Lower leg skin (tissue), 4 donors: ENCODE measurements at regions not wholly inside any gene's neighbourhood (a gene's known extent, or its start where the extent isn't known, plus 50 kb on each side); places are given as distances from the start of the nearest gene placed in this dataset.

Source experiments
- DNase-seq, 2 donors: peaks; one replicate each; pipeline ENCODE4 v3.0.0-alpha.2; 2019; ENCODE audit warnings: low spot score in 2 of 2
- H3K4me3 ChIP-seq: fragments of 200-600 bp; sonication (generic); 2 replicates; pipeline ENCODE4 v1.5.1; 2017; ENCODE audit warnings: mild to moderate bottlenecking, low read depth; ENCODE audit not compliant: poor library complexity, severe bottlenecking
- CTCF ChIP-seq, 3 donors: fragments of 450-650 bp; IDR thresholded peaks; one replicate each; pipeline ENCODE4 v1.5.1; 2016; ENCODE audit warnings: antibody characterized with exemption in 3 of 3, mild to moderate bottlenecking in 3 of 3, moderate library complexity in 2 of 3
- POLR2A ChIP-seq, 2 donors: fragments of 450-650 bp; IDR thresholded peaks; one replicate each; pipeline ENCODE4 v1.6.1; 2016 to 2017; ENCODE audit warnings: antibody characterized with exemption in 2 of 2, mild to moderate bottlenecking in 1 of 2, moderate library complexity in 1 of 2
- WGBS, 2 donors: methylation state at CpG; one replicate each; pipeline ENCODE4 v1.1.5; 2018; 5-methylcytosine and 5-hydroxymethylcytosine counted together
- intact Hi-C: fragments of 100-400 bp; cut with DNase I; formaldehyde crosslinking; loops from one replicate; pipeline ENCODE4 v1.15.0; 2023; ENCODE audit warnings: low total_unique reads

- intact Hi-C loops, result no loop called here
- WGBS, 2 donors, result 87 to 95% methylated on average over 4 of the region's 4 CpGs
- no peak for DNase-seq
- no peak overlapping the region for H3K4me3 ChIP-seq
- TF ChIP-seq CTCF (IDR thresholded peaks at IDR 0.05), result no peak
- no peak for TF ChIP-seq POLR2A (IDR thresholded peaks at IDR 0.05)
Measured at GRCh38 chr11:32232516-32232915, 141.6 kb downstream of the RCN1 start.

- H3K4me3 ChIP-seq, result no peak overlapping the region
- TF ChIP-seq POLR2A (IDR thresholded peaks at IDR 0.05) (no peak), CTCF (IDR thresholded peaks at IDR 0.05) (no peak)
- intact Hi-C loops, result no loop called here
- 84 to 92% methylated on average over 4 of the region's 4 CpGs for WGBS, 2 donors
- peak in 1 of 2 donors; percentile 39 for DNase-seq
Measured at GRCh38 chr11:32233276-32233675, 142.4 kb downstream of the RCN1 start.

GRCh38 chr11:32233928-32234327 is 143.1 kb downstream of the RCN1 start:
- H3K4me3 ChIP-seq, result no peak overlapping the region
- no peak for DNase-seq
- TF ChIP-seq POLR2A (IDR thresholded peaks at IDR 0.05) (no peak), CTCF (IDR thresholded peaks at IDR 0.05) (no peak)
- intact Hi-C loops, result no loop called here
- WGBS, 2 donors, result 0 to 83% methylated on average over 2 of the region's 2 CpGs

GRCh38 chr11:32244453-32244852 is 153.6 kb downstream of the RCN1 start:
- no peak overlapping the region for H3K4me3 ChIP-seq
- intact Hi-C loops, result no loop called here
- TF ChIP-seq CTCF (IDR thresholded peaks at IDR 0.05), result no peak
- TF ChIP-seq POLR2A (IDR thresholded peaks at IDR 0.05), result no peak
- no peak for DNase-seq

GRCh38 chr11:32253706-32254105 is 162.8 kb downstream of the RCN1 start:
- no peak for DNase-seq
- intact Hi-C loops, result no loop called here
- TF ChIP-seq CTCF (IDR thresholded peaks at IDR 0.05) (no peak), POLR2A (IDR thresholded peaks at IDR 0.05) (no peak)
- H3K4me3 ChIP-seq, result no peak overlapping the region
- 69 to 78% methylated on average over 3 of the region's 3 CpGs for WGBS, 2 donors

- intact Hi-C loops, result no loop called here
- DNase-seq, result no peak
- no peak overlapping the region for H3K4me3 ChIP-seq
- TF ChIP-seq POLR2A (IDR thresholded peaks at IDR 0.05) (no peak), CTCF (IDR thresholded peaks at IDR 0.05) (no peak)
- WGBS, 2 donors, result 27 to 34% methylated on average over 8 of the region's 8 CpGs
Measured at GRCh38 chr11:32255841-32256240, 165.0 kb downstream of the RCN1 start.
